Sigmoid colon (tissue), 4 donors: ENCODE measurements at regions not wholly inside any gene's neighbourhood (a gene's known extent, or its start where the extent isn't known, plus 50 kb on each side); places are given as distances from the start of the nearest gene placed in this dataset.

Experiments used
- EP300 ChIP-seq, 4 donors: sonication (generic); formaldehyde crosslinking; IDR thresholded peaks; one replicate each; pipeline ENCODE4 v1.6.1; 2017; ENCODE audit warnings: antibody characterized with exemption in 4 of 4
- POLR2A ChIP-seq, 2 donors: fragments of 450-650 bp; IDR thresholded peaks; one replicate each; pipeline ENCODE4 v1.6.1; 2016; ENCODE audit warnings: antibody characterized with exemption in 2 of 2, mild to moderate bottlenecking in 2 of 2, moderate library complexity in 2 of 2
- POLR2AphosphoS5 ChIP-seq, 4 donors: sonication (generic); formaldehyde crosslinking; IDR thresholded peaks; one replicate each; pipeline ENCODE4 v1.6.1; 2017; ENCODE audit warnings: antibody characterized with exemption in 4 of 4

DNA sequence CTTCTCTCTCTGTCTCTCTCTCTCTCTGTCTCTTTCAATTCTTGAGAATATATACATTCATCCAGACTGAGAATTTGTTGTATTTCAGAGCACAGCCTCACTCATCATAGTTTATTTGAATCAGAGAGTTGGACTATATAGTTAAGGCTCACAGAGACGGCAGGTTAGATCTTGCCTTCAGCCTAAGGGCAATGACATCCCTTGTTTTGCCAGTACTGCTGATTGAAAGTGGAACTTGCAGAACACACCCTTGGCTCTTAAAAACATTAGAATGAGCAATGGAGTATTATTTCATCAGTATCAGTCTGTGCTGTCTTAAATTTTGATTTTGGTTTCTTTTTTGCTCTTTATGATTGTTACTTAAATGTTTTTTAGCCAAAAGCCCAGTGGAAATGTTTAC lies 62.0 kb upstream of the DSG1 start:
- TF ChIP-seq POLR2AphosphoS5 (IDR thresholded peaks at IDR 0.05) (no peak), EP300 (IDR thresholded peaks at IDR 0.05) (no peak), POLR2A (IDR thresholded peaks at IDR 0.05) (no peak)
